Ecto neural progenitor cell (in vitro differentiated cells): ENCODE measurements at regions not wholly inside any gene's neighbourhood (a gene's known extent, or its start where the extent isn't known, plus 50 kb on each side); places are given as distances from the start of the nearest gene placed in this dataset.
"Not testable (repeated sequence)": the region's sequence is repeated elsewhere in the genome, so short reads cannot be mapped to it uniquely, and the experiment has no call there.

ENCODE experiments used
- DNase-seq: peaks from one replicate; pipeline ENCODE4 v3.0.0-alpha.2; 2018; ENCODE audit warnings: low spot score

- no peak for DNase-seq
These were observed 1156.7 kb downstream of the GATA3 start for GRCh38 chr10:9211228-9211627.

GRCh38 chr10:9214618-9215017, 1160.1 kb downstream of the GATA3 start:
- no peak for DNase-seq

GRCh38 chr10:9215121-9215520, 1160.6 kb downstream of the GATA3 start:
- DNase-seq: no peak

- DNase-seq: no peak
These were observed 1165.4 kb downstream of the GATA3 start for GRCh38 chr10:9219860-9220259.

GRCh38 chr10:9222917-9223316, 1168.4 kb downstream of the GATA3 start:
- DNase-seq: no peak

GRCh38 chr10:9227679-9228365, 1173.3 kb downstream of the GATA3 start:
- no peak for DNase-seq

GRCh38 chr10:9228771-9229170, 1174.3 kb downstream of the GATA3 start:
- no peak for DNase-seq

- DNase-seq: no peak
These were observed 1175.3 kb downstream of the GATA3 start for GRCh38 chr10:9229702-9230244.

- DNase-seq: no peak
These were observed 1176.1 kb downstream of the GATA3 start for GRCh38 chr10:9230625-9231024.

GRCh38 chr10:9234191-9234590, 1179.7 kb downstream of the GATA3 start:
- no peak for DNase-seq

GRCh38 chr10:9238041-9238440, 1183.6 kb downstream of the GATA3 start:
- no peak for DNase-seq

GRCh38 chr10:9239298-9239697, 1184.8 kb downstream of the GATA3 start:
- no peak for DNase-seq

- DNase-seq: no peak
These were observed 1189.5 kb downstream of the GATA3 start for GRCh38 chr10:9243941-9244411.

GRCh38 chr10:9244864-9245263, 1190.4 kb downstream of the GATA3 start:
- DNase-seq: peak; percentile 58

- DNase-seq: no peak
These were observed 1198.6 kb downstream of the GATA3 start for GRCh38 chr10:9253121-9253520.

GRCh38 chr10:9254353-9254752, 1199.9 kb downstream of the GATA3 start:
- DNase-seq: no peak

GRCh38 chr10:9260690-9261089, 1206.2 kb downstream of the GATA3 start:
- DNase-seq: no peak

- DNase-seq: no peak
These were observed 1208.3 kb downstream of the GATA3 start for GRCh38 chr10:9262770-9263169.

GRCh38 chr10:9268176-9268575, 1213.7 kb downstream of the GATA3 start:
- no peak for DNase-seq

GRCh38 chr10:9273126-9273833, 1218.8 kb downstream of the GATA3 start:
- not testable (repeated sequence) for DNase-seq

- no peak for DNase-seq
These were observed 1219.8 kb downstream of the GATA3 start for GRCh38 chr10:9274206-9274755.

- DNase-seq: no peak
These were observed 1221.4 kb downstream of the GATA3 start for GRCh38 chr10:9275861-9276260.

- no peak for DNase-seq
These were observed 1231.2 kb downstream of the GATA3 start for GRCh38 chr10:9285690-9286089.
